NCI-H748 treated with DMSO at 0.1 percent for 48 hours (cell line): ENCODE measurements at regions not wholly inside any gene's neighbourhood (a gene's known extent, or its start where the extent isn't known, plus 50 kb on each side); places are given as distances from the start of the nearest gene placed in this dataset.
"Not testable (repeated sequence)": the region's sequence is repeated elsewhere in the genome, so short reads cannot be mapped to it uniquely, and the experiment has no call there.

ENCODE experiments used
- DNase-seq: peaks from one replicate; lab custom pipeline; 2025; lab: John Stamatoyannopoulos, UW

DNA sequence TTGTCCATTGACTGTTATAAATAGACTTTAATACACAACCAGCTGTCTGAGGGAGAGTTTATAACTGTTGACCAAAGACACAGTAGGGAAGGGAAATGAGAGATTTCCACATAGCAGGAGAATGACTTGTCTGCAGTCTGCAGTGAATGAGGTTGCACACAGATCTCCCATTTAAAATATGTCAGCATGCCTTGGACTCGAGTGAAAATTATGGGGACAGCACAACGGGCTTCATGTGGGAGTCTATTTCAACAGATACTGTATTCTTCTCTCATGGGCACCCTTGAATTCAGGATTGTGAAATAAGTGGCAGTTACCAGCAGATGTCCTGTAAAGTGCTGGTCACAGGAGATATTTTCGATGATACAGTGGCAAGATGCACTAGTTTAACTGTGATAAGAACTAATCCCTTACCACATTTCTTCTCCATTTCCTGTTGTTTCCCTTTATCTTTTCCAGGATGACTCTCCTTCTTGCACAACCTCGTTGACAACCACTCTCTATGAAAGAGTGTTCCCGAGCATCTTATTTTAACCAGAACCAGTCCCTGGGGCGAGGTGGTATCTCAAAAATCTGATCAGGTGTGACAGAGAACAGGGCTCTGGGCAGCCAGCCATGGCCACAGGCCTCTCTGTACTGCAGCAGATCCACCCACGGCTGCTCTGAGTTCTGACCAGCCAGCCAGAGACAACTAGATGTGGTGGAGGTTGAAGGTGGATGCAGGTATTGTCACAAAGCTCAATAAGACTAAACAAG lies 51.5 kb upstream of the MAP3K1 start:
- DNase-seq, result no peak

DNA sequence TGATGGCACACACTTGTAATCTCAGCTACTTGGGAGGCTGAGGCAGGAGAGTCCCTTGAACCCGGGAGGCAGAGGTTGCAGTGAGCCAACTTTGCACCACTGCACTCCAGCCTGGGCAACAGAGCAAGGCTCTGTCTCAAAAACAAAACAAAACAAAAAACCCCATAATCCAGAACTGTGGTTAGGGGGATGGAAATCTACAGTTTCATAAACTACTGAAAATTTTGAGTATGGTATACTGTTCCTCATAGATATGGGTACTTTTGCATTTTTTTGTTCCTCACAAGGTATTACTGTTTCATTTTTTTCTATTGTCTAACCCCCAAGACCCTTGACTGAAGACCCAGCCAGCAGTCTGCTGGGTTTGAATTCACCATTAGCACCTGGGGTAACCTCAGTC lies 52.2 kb upstream of the MAP3K1 start:
- DNase-seq, result no peak

DNA sequence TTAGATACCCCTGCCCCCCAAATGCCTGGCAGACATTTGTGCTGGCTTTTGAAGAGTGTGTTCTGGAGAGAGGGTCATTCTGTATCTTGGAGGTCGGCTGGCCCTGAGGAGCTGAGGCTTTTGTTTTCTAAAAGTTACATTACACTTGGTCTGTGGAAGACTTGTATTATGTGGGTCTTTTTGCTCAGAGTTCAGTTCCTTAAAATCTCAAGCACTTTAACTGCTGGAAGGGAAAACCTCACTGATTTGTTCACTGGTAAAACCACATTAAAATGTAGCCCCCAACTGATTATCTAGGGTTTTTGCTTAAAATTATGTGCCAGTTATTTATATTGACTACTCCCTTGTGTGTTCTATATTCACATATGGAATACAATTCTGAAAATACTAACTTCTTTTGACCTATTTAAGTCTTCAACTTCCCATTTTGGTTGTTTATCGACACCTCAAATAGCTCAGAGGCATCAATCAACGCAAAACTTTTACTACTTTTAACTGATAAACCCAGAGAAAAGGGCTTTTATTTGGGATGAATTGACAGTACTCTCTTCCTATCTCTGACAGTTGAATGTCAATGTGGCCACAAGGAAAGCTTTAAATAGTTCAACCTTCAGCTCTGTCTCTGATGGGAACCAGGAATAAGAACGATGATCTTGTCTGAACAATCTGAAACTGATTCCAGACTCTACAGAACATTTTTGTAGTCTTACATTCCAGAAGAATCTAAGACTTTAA lies 54.0 kb upstream of the MAP3K1 start:
- no peak for DNase-seq

DNA sequence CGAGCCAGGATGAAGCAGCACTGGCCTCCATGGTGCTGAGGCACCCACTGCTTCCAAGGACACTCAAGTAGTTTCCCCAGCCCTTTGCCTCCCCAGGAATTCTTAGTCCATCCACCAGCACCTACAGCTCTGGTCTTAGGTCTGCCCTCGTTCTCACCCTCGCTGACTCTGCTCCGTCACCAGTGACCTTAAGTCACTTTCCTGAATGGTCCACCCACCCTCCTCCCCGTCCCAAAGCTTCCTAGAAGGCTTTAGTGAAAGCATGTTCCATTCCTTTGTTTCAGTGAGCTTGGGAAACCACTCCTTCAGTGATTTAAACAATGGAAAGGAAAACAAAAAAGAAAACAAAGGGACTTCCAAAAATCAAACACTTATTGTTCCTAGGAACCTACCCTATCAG lies 54.6 kb upstream of the MAP3K1 start:
- DNase-seq, result no peak

DNA sequence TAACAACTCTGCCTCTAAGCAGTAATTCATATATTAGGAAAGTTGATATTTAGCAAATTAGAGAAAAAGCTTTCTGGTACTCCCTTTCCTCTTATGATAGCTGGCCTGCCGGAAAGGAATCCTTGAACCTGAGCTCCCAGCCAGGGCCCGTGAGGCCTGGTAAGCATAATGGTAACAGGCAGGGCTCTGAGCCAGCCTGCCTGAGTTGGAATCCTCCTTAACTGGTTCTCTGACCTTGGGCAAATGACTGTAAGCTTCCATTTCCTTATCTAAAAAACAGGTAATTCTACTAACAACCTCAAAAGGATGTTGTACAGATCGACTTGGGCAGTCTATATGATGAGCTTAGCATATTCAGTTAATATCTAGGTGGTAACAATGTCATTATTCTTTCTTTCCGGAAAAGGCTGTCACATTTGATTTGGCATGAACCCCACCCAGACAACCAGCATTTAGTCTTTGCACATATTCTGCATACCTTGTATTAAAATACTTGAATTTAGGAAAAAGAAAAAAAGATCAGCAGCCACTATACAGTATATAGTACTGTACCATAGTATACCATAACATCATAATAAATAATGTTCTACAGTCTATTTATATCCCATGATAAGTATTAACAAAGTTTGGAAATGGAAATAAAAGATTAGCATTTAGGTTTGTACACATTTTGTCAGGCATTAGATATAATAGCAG lies 55.7 kb upstream of the MAP3K1 start:
- no peak for DNase-seq

DNA sequence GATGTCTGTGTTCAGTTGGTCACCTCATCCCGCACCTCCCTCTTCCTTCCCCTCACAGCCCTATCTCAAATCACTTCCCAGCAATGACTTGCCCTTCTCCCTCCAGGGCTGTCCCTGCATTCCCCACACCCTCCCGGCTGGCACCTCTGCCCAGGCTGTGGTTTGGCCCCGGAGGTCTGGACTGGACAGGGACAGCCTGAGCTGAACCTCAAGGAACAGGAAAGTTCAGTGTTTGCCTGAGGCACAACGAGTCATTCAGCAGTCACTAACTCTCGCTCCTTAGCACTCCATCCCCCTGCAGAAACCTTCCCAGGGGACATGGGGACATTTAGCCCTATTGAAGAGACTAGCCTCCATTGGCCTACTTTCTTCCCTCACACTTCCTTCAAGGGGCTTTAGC lies 58.3 kb upstream of the MAP3K1 start:
- no peak for DNase-seq

DNA sequence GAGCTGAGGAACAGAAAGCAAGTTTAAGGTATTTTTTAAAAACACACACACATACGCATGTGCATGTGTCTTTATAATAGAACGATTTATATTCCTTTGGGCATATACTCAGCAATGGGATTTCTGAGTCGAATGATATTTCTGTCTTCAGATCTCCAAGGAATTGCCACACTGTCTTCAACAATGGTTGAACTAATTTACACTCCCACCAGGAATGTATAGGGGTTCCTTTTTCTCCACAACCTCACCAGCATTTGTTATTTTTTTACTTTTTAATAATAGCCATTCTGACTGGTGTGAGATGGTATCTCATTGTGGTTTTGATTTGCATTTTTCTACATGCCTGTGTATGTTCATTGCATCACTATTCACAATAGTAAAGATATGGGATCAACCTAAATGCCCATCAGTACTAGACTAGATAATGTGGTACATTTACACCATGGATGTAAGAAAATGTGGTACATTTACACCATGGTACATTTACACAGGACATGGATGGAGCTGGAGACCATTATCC lies 60.3 kb upstream of the MAP3K1 start:
- DNase-seq, result no peak

DNA sequence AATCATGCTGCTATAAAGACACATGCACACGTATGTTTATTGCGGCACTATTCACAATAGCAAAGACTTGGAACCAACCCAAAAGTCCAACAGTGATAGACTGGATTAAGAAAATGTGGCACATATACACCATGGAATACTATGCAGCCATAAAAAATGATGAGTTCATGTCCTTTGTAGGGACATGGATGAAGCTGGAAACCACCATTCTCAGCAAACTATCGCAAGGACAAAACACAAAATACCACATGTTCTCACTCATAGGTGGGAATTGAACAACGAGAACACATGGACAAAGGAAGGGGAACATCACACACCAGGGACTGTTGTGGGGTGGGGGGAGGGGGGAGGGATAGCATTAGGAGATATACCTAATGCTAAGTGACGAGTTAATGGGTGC lies 61.8 kb upstream of the MAP3K1 start:
- not testable (repeated sequence) for DNase-seq

DNA sequence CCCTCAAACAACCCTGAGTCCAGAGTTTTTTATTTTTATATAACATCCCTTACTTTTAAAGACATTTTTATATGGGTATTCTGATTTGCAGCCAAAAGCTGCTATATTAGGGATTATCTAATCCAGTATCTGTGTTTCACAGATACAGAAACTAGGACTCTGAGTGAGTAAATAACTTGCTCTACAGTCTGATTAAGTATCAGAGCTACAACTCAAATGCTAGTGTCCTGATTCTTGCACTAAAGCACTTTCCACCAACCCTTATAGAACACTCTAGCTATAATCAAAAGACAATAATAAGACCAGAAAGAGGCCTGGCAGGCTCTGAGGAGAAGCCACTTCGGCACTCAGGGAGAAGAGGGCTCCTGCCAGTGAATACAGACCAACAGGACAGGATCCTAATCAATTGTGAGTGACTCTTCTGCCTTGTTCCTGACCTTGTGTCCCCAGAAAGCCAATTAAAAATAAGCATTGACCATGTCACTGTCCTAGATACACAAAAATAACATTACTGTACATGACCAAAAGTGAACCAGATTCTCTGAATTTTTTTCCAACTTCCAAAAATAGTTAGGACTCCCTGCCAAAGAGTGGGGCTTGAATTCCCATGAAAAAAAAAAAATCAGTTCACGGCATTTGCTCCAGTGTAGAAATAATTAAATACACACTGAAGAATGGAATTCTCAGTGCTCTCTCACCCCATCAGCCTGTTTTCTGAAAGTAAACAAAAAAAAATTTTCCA lies 63.6 kb upstream of the MAP3K1 start:
- no peak for DNase-seq

DNA sequence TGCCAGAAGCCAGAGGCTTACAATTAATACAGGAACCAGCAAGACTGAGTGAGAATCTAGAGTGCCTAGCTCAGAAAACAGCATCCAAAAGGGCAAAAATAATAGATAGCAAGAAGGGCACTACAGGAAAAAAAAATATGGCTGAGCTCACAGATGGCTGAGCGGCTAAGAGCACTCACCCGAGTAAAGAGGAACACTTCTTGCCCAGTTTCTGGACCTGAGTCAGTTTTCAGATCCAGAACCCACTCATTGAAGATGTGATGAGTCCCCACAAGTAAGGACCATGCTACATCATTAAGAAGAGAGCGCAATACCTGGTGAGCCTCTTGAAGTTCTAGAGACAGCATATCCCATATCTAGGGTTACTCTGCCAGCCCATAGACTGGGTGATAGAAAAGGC lies 65.5 kb upstream of the MAP3K1 start:
- DNase-seq, result no peak

DNA sequence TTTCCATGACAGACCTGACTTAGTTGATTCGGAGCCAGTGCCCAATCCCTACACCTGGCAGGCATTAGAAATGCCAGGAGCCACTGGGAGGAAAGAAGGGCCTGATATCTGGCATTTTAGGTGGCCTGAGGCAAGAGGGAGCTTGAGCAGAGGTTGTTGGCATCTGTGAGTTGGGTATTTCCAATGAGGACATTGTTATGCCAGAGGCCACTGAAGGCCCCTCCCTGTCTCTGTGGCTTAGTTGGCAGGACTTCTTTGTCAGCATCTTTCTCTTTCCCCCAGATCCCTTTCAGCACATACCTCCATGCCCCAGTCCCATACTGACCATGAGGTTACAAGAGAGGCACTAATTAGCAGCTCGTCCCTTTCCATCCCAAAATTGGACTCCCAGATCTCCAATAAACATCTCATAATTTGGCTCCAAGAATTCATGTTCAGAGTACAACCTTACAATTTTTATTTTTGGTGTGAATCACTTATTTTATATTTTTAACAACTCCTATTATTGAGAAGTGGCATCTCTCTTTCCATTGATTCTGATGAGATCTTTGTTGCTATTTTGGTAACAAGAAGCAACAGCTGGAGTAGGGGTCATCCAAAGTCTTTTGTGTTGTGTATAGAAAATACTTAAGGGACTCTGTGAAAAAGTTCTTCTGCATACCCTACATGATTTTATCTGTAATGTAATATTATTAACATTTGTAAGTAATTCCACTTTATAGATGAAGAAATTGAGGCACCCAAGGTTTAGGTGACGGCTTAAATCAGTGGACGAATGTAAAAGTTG lies 68.6 kb upstream of the MAP3K1 start:
- DNase-seq, result no peak

DNA sequence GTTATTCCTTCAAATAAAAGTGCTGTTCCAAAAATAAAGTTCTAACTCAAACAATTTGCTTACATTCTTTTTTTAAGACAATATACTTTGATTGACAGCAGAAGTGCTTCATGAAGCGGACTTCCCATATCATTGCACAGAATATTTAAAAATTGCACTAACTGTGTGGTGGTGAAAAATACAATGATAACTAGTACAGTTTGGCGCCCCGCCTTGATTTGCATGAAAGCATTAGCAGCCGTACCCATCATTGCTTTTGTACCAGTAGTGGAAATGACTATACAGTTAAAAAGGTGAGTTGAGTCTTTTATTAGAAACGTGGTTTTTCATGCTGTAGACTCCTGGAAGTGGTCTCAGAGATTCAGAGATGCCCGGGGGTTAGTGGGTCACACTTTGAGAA lies 69.5 kb upstream of the MAP3K1 start:
- DNase-seq, result no peak

DNA sequence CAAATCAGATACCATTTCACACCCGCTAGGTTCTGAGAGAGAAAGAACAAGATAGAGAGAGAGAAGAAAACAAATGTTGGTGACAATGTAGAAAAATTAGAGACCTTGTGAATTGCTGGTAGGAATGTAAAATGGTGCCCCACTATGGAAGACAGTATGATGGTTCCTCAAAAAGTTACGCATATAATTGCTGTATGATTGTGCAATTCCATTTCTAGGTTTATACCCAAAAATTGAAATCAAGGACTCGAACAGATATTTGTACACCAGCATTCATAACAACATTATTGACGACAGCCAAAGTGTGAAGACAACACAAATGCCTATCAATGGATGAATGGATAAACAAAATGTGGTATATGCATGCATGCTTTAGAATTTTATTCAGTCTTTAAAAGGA lies 74.5 kb upstream of the MAP3K1 start:
- no peak for DNase-seq

DNA sequence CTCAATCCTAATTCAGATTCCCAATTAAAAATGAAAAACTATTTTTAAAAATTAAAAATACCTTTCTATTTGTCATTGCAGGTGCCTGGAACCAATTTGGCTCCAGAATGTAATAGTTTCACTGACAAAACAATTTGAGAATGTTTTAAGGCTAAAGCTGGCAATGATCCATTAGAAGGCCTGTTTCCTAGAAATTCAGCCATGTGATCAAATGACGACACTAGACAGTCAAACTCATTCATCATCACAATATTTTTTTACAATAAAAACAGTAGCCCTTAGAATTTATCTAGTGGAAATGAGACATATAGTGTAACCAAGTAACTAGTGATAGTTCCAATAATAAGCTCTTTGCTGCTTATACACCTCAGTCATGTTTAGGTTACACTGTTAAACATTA lies 75.4 kb upstream of the MAP3K1 start:
- DNase-seq, result no peak

DNA sequence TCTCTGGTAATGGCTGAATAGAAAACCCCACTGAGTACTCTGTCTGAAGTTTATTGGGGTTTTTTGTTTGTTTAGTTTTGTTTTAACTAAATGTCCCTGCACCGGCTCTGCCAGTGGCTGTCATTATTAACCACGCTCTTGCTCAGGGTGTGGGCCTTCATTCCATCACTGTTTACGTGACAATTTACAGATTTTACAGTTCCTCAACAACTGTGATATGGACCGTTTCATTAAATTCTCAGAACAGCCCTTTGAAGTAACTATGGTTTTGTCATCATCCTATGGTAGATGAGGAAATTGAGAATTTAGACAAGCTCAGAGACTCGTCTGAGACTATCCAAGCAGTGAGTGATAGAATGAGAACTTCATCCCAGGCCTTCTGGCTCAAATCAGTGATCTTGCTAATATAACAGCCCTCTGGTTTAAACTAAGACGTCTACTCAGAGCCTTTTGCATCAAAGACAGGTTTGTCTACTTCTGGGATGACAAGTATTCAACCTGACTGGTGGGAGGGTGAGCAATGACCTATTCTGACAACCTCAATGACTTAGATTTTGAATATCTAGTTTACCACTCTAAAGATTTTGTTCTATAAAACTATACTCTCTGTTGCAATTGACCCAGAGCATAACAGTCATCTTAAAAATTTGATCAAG lies 77.3 kb upstream of the MAP3K1 start:
- no peak for DNase-seq

DNA sequence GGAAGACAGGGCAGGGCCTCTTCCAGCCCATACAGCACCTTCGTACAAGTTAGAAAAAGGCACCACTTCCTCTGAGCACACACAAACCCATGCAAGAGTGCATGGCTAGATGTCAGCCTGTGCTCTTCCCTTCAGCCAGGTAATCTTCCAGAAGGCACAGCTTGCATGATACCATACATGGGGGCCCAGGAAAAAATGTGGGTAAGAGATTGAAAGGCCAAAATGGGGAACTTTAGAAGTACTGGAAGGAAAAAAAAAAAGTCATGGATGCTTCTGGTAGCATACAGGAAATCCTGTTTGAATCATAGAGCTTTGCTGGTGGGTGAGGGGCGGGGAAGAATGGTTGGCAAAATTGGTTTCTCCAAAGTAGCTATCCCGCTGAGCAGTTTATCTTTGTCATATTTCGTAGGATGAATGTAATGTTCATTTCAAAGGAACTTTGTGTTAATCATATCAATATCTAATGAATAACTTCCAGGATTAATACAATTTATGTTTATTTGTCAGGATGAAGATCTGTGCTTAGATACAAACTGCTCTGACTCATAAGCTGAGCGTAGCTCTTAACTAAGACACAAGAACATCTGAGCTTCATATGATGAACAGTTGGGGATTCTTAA lies 78.2 kb upstream of the MAP3K1 start:
- DNase-seq, result no peak

DNA sequence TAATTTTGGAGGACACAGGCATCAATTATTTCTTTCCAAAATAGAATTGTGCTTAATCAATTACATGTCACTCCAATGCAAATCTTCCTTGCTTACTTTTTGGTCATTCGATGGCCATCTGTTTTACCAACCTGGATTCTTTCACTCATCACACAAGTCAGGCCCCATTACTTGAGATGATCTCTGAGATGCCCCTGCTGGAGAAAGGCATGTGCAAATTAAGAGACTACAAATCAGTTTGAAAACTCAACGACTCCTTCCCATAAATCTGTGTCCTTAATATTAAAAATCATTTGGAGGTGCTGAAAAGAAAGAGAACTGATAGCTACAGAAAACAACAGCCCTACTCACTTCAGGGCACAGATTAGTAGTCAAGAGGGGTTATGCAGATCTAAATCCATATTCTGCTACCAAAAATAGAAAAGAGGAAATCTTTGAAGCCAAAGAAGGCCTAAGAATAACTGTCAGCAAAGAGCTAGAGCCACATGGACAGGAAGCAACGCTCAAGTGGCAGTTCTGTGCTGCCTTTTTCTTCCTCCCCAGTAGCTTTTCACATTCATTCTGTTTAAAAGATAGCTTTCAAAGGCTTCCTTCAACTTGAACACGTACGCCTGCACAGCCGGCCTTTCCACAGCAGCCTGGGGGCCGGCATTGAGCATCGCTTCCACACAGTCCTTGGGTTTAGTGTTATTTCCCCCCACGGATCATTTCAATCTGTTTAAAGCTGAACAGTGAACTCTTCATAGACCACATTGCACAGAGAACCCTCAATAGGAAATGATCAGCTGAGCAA lies 79.3 kb upstream of the MAP3K1 start:
- DNase-seq, result no peak

DNA sequence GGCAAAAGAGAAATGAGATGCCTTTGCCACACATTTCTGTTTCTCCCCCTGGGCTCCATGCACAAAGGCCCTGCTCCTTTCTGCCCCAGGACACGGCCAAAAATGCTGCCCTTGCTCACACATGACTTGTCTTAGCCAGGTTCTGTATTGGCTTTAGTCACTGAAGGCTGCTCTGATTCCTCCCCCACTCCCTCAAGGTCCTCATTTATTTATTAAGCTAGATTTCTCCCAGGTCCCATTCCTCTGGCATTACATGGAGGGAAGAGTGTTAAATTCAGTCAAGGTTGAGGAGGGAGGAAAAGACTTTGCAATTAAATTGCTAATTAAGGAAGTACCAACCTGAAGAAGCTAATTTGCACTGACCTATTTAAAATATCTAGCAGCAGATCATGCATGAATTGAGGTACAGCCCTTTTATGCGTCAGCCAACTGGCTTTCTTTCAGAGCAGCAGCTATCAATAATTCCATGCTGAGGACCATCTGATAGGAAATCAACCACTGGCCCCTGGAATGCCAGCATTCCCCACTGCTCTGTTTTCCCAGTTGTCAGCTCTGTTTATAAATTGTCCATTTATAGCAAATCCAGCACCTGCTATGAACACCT lies 81.2 kb upstream of the MAP3K1 start:
- no peak for DNase-seq

DNA sequence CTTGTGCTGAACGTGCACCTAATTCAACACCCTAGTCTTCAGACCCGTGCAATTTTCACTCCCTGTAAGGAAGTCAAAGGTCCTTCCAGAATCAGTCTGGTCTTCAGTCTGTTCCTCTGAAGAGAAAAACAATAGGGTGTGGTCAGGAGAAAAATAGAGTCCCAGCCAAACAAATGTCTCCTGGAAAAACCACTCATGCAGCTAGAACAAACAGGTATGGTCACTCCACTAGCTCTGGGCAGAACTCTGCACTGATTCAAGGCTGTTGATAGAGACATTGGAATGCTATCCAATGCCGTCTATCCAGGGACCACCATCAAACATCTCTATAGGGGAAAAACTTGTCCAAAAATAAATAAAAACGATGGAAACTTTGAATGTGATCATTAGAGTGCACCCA lies 81.8 kb upstream of the MAP3K1 start:
- DNase-seq, result no peak
